RWPE2 (cell line): ENCODE measurements at regions not wholly inside any gene's neighbourhood (a gene's known extent, or its start where the extent isn't known, plus 50 kb on each side); places are given as distances from the start of the nearest gene placed in this dataset.

ENCODE experiments used
- ATAC-seq: fragments of 200-7000 bp; cut with Tn5 transposase; 3 replicates; pipeline ENCODE4 v1.9.1; 2021; ENCODE audit warnings: low read depth
- DNase-seq: peaks from one replicate; pipeline ENCODE4 v3.0.0-alpha.2; 2020; ENCODE audit warnings: low spot score
- H3K27ac ChIP-seq: fragments of 450-650 bp; 2 replicates; pipeline ENCODE4 v1.5.1; 2017; ENCODE audit warnings: mild to moderate bottlenecking; ENCODE audit not compliant: poor library complexity, severe bottlenecking
- H3K27me3 ChIP-seq: fragments of 250-450 bp; sonication (Bioruptor Pico); 2 replicates; pipeline ENCODE4 v1.5.1; 2021; ENCODE audit warnings: mild to moderate bottlenecking, moderate library complexity; ENCODE audit not compliant: insufficient read depth, poor library complexity, severe bottlenecking
- H3K36me3 ChIP-seq: fragments of 250-450 bp; sonication (Bioruptor Pico); 2 replicates; pipeline ENCODE4 v1.5.1; 2020; ENCODE audit warnings: low read depth, mild to moderate bottlenecking, moderate library complexity
- H3K4me1 ChIP-seq: fragments of 250-450 bp; sonication (Bioruptor Pico); 2 replicates; pipeline ENCODE4 v1.5.1; 2021; ENCODE audit warnings: mild to moderate bottlenecking, moderate library complexity; ENCODE audit not compliant: insufficient read depth, poor library complexity, severe bottlenecking
- H3K4me3 ChIP-seq: fragments of 250-450 bp; sonication (Bioruptor Pico); 2 replicates; pipeline ENCODE4 v1.5.1; 2021; ENCODE audit warnings: mild to moderate bottlenecking, moderate library complexity; ENCODE audit not compliant: severe bottlenecking
- H3K9me3 ChIP-seq: fragments of 250-450 bp; sonication (Bioruptor Pico); 2 replicates; pipeline ENCODE4 v1.5.1; 2021; ENCODE audit warnings: mild to moderate bottlenecking, moderate library complexity; ENCODE audit not compliant: severe bottlenecking
- TF ChIP-seq, protein P1 (sequence below): fragments of 450-650 bp; IDR thresholded peaks from one replicate; pipeline ENCODE4 v1.5.1; 2017; ENCODE audit warnings: mild to moderate bottlenecking, moderate library complexity; ENCODE audit not compliant: poor library complexity, severe bottlenecking

- Histone ChIP-seq H3K27me3 (no peaks in the 10 kb centered on the region), H3K36me3 (no peaks in the 10 kb centered on the region), H3K27ac (peak overlapping the region; percentile 26), H3K4me1 (peaks cover 10% of the 10 kb centered on the region), H3K9me3 (no peaks in the 10 kb centered on the region), H3K4me3 (no peak overlapping the region)
- TF ChIP-seq, protein P1, sequence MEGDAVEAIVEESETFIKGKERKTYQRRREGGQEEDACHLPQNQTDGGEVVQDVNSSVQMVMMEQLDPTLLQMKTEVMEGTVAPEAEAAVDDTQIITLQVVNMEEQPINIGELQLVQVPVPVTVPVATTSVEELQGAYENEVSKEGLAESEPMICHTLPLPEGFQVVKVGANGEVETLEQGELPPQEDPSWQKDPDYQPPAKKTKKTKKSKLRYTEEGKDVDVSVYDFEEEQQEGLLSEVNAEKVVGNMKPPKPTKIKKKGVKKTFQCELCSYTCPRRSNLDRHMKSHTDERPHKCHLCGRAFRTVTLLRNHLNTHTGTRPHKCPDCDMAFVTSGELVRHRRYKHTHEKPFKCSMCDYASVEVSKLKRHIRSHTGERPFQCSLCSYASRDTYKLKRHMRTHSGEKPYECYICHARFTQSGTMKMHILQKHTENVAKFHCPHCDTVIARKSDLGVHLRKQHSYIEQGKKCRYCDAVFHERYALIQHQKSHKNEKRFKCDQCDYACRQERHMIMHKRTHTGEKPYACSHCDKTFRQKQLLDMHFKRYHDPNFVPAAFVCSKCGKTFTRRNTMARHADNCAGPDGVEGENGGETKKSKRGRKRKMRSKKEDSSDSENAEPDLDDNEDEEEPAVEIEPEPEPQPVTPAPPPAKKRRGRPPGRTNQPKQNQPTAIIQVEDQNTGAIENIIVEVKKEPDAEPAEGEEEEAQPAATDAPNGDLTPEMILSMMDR: no peak
- DNase-seq (no peak), ATAC-seq (peak; percentile 89)
Measured at GRCh38 chr4:188714907-188715306, 575.7 kb downstream of the TRIML1 start.

GRCh38 chr4:188717661-188718060 lies 578.4 kb downstream of the TRIML1 start:
- no peaks in the 10 kb centered on the region for H3K27me3 ChIP-seq
- H3K27ac ChIP-seq: no peak overlapping the region
- no peaks in the 10 kb centered on the region for H3K9me3 ChIP-seq
- no peak for DNase-seq
- TF ChIP-seq, protein P1: no peak
- peaks cover 5% of the 10 kb centered on the region for H3K4me1 ChIP-seq
- H3K4me3 ChIP-seq: no peak overlapping the region
- no peak for ATAC-seq
- no peaks in the 10 kb centered on the region for H3K36me3 ChIP-seq

GRCh38 chr4:188719794-188720193 lies 580.6 kb downstream of the TRIML1 start:
- Histone ChIP-seq H3K4me1 (peaks cover 4% of the 10 kb centered on the region), H3K27ac (no peak overlapping the region), H3K9me3 (no peaks in the 10 kb centered on the region), H3K4me3 (no peak overlapping the region), H3K27me3 (no peaks in the 10 kb centered on the region), H3K36me3 (no peaks in the 10 kb centered on the region)
- DNase-seq (no peak), ATAC-seq (no peak)
- TF ChIP-seq, protein P1: no peak

GRCh38 chr4:188722911-188723310 lies 583.7 kb downstream of the TRIML1 start:
- no peak for ATAC-seq

DNA sequence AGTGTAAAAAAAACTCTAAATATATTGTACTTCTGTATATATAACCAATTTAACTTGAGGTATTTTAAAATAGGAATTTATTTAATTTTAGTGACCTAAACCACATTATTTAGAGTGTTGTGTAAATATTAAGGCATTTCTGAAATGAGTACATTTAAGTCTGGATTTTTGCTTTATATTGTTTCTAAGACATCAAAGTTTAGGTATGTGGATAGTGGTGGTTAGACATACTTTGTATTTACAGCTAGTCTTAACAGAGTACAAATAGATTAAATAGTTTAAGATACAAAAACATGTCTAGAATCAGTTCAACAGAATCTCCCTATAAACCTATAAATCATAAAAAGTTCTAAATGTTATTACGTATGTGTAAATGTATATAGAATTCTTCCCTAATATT lies 588.5 kb downstream of the TRIML1 start:
- no peak for ATAC-seq
- DNase-seq: no peak
- Histone ChIP-seq H3K36me3 (no peaks in the 10 kb centered on the region), H3K27ac (no peak overlapping the region), H3K9me3 (no peaks in the 10 kb centered on the region), H3K27me3 (no peaks in the 10 kb centered on the region), H3K4me1 (no peaks in the 10 kb centered on the region), H3K4me3 (no peak overlapping the region)
- TF ChIP-seq, protein P1: no peak

More at GRCh38 chr4:188722911-188723310, 583.7 kb downstream of the TRIML1 start:
- no peaks in the 10 kb centered on the region for H3K9me3 ChIP-seq
- H3K4me3 ChIP-seq: no peak overlapping the region
- TF ChIP-seq, protein P1: no peak
- DNase-seq: no peak
- no peak overlapping the region for H3K27ac ChIP-seq
- no peaks in the 10 kb centered on the region for H3K27me3 ChIP-seq
- H3K4me1 ChIP-seq: no peaks in the 10 kb centered on the region
- H3K36me3 ChIP-seq: no peaks in the 10 kb centered on the region
